ENCODE measurements at regions not wholly inside any gene's neighbourhood (a gene's known extent, or its start where the extent isn't known, plus 50 kb on each side); places are given as distances from the start of the nearest gene placed in this dataset.

DNA sequence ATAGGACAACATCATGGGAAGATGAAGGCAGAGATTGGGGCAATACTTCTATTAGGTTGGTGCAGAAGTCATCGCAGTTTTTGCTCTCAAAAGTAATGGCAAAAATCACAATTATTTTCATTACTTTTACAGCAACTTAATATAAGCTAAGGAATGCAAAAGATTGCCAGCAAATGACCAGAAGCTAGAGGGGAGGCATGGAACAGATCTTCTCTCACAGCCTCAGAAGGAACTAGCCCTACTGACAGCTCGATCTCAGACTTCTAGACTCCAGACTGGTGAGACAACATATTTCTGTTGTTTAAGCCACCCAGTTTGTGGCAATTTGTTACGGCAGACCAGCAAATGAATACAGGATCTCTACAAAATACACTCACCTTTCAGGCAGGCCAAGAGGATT is 348.5 kb upstream of the TBX3 start:
- H3K4me3 ChIP-seq = no peak overlapping the region
- no peak for TF ChIP-seq POLR2A (IDR thresholded peaks at IDR 0.05)
- TF ChIP-seq, protein P1, sequence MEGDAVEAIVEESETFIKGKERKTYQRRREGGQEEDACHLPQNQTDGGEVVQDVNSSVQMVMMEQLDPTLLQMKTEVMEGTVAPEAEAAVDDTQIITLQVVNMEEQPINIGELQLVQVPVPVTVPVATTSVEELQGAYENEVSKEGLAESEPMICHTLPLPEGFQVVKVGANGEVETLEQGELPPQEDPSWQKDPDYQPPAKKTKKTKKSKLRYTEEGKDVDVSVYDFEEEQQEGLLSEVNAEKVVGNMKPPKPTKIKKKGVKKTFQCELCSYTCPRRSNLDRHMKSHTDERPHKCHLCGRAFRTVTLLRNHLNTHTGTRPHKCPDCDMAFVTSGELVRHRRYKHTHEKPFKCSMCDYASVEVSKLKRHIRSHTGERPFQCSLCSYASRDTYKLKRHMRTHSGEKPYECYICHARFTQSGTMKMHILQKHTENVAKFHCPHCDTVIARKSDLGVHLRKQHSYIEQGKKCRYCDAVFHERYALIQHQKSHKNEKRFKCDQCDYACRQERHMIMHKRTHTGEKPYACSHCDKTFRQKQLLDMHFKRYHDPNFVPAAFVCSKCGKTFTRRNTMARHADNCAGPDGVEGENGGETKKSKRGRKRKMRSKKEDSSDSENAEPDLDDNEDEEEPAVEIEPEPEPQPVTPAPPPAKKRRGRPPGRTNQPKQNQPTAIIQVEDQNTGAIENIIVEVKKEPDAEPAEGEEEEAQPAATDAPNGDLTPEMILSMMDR (IDR thresholded peaks at IDR 0.05) = no peak
- no peak for DNase-seq
- no peaks in the 10 kb centered on the region for H3K36me3 ChIP-seq
- no peaks in the 10 kb centered on the region for H3K9me3 ChIP-seq
- H3K27me3 ChIP-seq = no peaks in the 10 kb centered on the region
- H3K27ac ChIP-seq = no peak overlapping the region
- H3K4me1 ChIP-seq = no peaks in the 10 kb centered on the region

DNA sequence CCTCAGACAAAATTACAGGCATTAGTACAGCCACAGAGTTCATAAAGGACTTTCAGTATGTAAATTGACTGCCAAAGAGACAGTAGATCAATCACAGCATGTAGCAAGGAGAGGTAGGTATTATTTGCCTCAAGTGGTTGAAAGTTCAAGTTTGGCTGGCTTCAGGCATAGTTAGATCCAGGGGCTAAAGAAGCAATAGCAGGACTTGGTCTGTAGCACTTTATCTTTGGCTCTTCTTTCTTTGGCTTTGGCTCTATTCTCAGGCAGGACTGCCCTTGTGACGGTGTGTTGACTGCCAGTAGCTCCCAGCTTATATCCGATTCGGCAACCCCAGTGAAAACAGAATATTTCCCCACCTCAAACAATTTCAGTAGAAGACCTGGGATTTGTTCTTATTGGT is 346.0 kb upstream of the TBX3 start:
- no peaks in the 10 kb centered on the region for H3K4me1 ChIP-seq
- no peak overlapping the region for H3K27ac ChIP-seq
- DNase-seq = no peak
- TF ChIP-seq POLR2A (IDR thresholded peaks at IDR 0.05) = no peak
- TF ChIP-seq, protein P1 (IDR thresholded peaks at IDR 0.05) = no peak
- no peak overlapping the region for H3K4me3 ChIP-seq
- no peaks in the 10 kb centered on the region for H3K9me3 ChIP-seq
- no peaks in the 10 kb centered on the region for H3K27me3 ChIP-seq
- no peaks in the 10 kb centered on the region for H3K36me3 ChIP-seq

DNA sequence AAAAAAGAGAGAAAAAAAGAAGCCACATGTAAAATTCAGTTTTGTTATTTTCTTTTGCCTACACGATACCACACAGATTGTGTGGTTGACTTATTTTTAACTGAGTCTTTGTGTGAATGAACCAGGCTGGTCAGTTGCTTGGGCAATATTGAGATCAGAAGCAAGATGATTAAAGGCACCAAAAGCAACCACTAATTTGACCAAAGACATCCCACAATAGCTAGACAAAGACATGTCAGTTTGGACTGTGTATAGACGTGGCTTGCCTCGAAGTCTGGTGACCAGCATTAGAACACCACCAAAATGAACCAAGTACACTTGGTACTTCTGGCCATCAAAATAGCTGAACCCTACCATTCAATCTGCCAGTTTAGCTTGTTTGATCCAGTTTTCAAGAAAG is 340.6 kb upstream of the TBX3 start:
- Histone ChIP-seq H3K27me3 (no peaks in the 10 kb centered on the region), H3K36me3 (no peaks in the 10 kb centered on the region), H3K9me3 (no peaks in the 10 kb centered on the region), H3K4me1 (no peaks in the 10 kb centered on the region), H3K4me3 (no peak overlapping the region), H3K27ac (no peak overlapping the region)
- TF ChIP-seq, protein P1 (IDR thresholded peaks at IDR 0.05) = no peak
- no peak for TF ChIP-seq POLR2A (IDR thresholded peaks at IDR 0.05)
- DNase-seq = no peak

DNA sequence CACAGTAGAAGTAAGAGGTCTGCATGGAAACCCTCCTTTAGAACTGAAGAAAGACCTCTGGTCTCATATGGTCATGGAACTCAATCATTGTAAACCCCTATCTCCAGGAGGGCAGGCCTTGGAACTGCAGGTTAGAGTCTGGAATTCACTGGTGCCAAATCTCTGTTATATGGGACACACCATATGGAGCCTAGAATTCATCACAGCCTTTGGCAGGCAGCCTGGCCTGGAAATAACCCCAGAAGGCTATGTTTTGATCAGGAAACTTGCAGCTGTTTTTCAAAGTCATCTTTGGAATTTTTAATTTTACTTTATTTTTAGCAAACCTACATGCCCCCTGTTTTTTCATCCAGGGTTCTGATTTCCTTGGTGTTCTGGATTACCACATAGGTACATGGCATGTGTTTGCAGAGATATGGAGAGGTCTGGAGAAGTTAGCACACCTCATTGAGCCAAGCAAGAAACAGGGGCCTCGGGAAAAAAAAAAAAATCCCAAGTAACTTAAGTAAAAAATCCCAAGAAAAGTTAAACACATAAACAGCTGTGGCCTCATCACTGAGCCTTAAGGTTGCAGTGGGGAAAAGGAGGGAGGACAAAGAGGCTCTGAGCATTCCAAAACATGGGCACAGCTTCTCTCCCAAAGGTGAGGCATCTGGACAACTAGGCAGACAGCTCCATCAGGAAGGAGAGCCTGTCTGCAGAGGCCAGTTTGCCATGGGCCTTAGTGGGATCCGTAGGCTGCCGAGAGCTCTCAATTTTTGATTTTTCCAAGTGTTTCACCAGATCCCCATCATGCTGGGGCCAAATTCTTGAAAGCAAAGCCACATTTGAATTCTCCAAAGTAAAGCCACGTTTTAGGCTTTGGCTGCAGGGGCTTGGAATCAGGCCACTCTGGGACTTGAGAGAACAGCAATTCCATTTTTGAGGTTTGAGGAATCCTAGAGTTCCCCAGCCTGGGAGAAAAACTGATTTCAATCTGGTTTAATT is 339.6 kb upstream of the TBX3 start:
- Histone ChIP-seq H3K36me3 (no peaks in the 10 kb centered on the region), H3K4me1 (no peaks in the 10 kb centered on the region), H3K27ac (no peak overlapping the region), H3K4me3 (no peak overlapping the region), H3K27me3 (no peaks in the 10 kb centered on the region), H3K9me3 (no peaks in the 10 kb centered on the region)
- DNase-seq = no peak
- TF ChIP-seq, protein P1 (IDR thresholded peaks at IDR 0.05) = no peak
- TF ChIP-seq POLR2A (IDR thresholded peaks at IDR 0.05) = no peak

DNA sequence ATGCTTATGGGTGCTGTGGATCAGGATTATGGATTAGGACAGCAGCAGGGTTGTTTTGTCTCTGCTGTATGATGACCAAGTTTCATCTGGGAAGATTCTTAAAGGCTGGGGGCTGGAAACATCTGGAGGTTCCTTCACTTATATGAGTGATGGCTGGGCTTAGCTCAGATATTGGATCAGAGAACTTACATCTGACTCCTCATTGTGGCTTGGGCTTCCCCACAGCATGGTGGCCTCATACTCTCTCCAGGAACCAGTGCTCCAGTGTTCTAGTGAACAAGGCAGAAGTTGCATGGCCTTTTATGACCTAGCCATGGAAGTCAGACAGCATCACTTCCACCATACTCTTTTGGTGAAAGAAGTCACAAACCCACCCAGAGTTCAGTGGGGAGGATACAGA is 336.1 kb upstream of the TBX3 start:
- TF ChIP-seq, protein P1 (IDR thresholded peaks at IDR 0.05) = no peak
- no peak for TF ChIP-seq POLR2A (IDR thresholded peaks at IDR 0.05)
- Histone ChIP-seq H3K27me3 (no peaks in the 10 kb centered on the region), H3K36me3 (no peaks in the 10 kb centered on the region), H3K4me1 (no peaks in the 10 kb centered on the region), H3K4me3 (no peak overlapping the region), H3K9me3 (no peaks in the 10 kb centered on the region), H3K27ac (no peak overlapping the region)
- no peak for DNase-seq

Measured in Peyer's patch (tissue), 4 donors.